H1 (cell line): ENCODE measurements at regions not wholly inside any gene's neighbourhood (a gene's known extent, or its start where the extent isn't known, plus 50 kb on each side); places are given as distances from the start of the nearest gene placed in this dataset.

Experiments used
- CTCF ChIA-PET: fragments of 300-600 bp; sonication (Branson Sonifier 250); formaldehyde crosslinking; loops from one replicate; lab custom pipeline; 2021; ENCODE audit not compliant: partially characterized antibody; lab: Charles Lee
- POLR2A ChIA-PET: fragments of 300-600 bp; sonication (Branson Sonifier 250); formaldehyde crosslinking; loops from one replicate; lab custom pipeline; 2021; ENCODE audit warnings: inconsistent platforms; ENCODE audit not compliant: partially characterized antibody; lab: Charles Lee
- DNase-seq, 2 experiments: peaks; one replicate each; pipeline versions ENCODE4 v3.0.0 to v3.0.0-alpha.2; 2010 to 2022; ENCODE audit warnings: low spot score in 2 of 2, low read depth in 1 of 2, mixed read lengths in 1 of 2
- FAIRE-seq: peaks from 2 replicates; lab custom pipeline; 2011; peaks lifted over from hg19 to GRCh38; lab: Jason Lieb, UNC
- H2AFZ ChIP-seq: 2 replicates; pipeline ENCODE4 v1.8.1; 2012; ENCODE audit warnings: low read length, inconsistent platforms
- H2AK5ac ChIP-seq: 2 replicates; pipeline ENCODE4 v1.6.1; 2013; ENCODE audit warnings: low read depth, low read length
- H2BK120ac ChIP-seq: replicated peaks from 2 replicates; pipeline ENCODE3; 2013; ENCODE audit warnings: low read depth, low read length, inconsistent platforms
- H2BK12ac ChIP-seq: 2 replicates; pipeline ENCODE4 v1.6.1; 2013; ENCODE audit warnings: low read depth, low read length
- H2BK15ac ChIP-seq: 2 replicates; pipeline ENCODE4 v1.6.1; 2013; ENCODE audit warnings: low read length
- H2BK20ac ChIP-seq: 2 replicates; pipeline ENCODE4 v1.6.1; 2013; ENCODE audit warnings: low read length
- H2BK5ac ChIP-seq: 2 replicates; pipeline ENCODE4 v1.6.1; 2013; ENCODE audit warnings: low read depth, low read length
- H3K14ac ChIP-seq: 2 replicates; pipeline ENCODE4 v1.6.1; 2013; ENCODE audit warnings: inconsistent platforms; ENCODE audit not compliant: insufficient read length
- H3K18ac ChIP-seq: 2 replicates; pipeline ENCODE4 v1.6.1; 2013; ENCODE audit warnings: low read length; ENCODE audit errors: extremely low read depth
- H3K23ac ChIP-seq: 2 replicates; pipeline ENCODE4 v1.6.1; 2013; ENCODE audit warnings: inconsistent platforms; ENCODE audit not compliant: insufficient read length
- H3K23me2 ChIP-seq: 2 replicates; pipeline ENCODE4 v1.6.1; 2013; ENCODE audit warnings: low read depth, low read length
- H3K27ac ChIP-seq: 2 replicates; pipeline ENCODE4 v1.6.1; 2011; ENCODE audit warnings: low read depth, low read length, inconsistent platforms
- H3K27me3 ChIP-seq, 4 experiments: replicated peaks in 1 of 4; 1 replicate in 1 of 4; 2 replicates in 3 of 4; pipeline versions ENCODE4 v1.6.1 to v1.8.1; 2011 to 2013; ENCODE audit warnings: low read length in 3 of 4, mild to moderate bottlenecking in 3 of 4, inconsistent platforms in 2 of 4, mixed read lengths in 2 of 4, moderate library complexity in 1 of 4; ENCODE audit not compliant: control insufficient read depth in 3 of 4, insufficient read depth in 3 of 4; ENCODE audit errors: extremely low read depth in 1 of 4
- H3K36me3 ChIP-seq, 4 experiments: 2 replicates each; pipeline versions ENCODE4 v1.6.1 to v1.8.1; 2011 to 2013; ENCODE audit warnings: mild to moderate bottlenecking in 4 of 4, low read length in 3 of 4, moderate library complexity in 2 of 4, control low read depth in 1 of 4, inconsistent platforms in 1 of 4; ENCODE audit not compliant: insufficient read depth in 4 of 4, control insufficient read depth in 2 of 4
- H3K4ac ChIP-seq: replicated peaks from 2 replicates; pipeline ENCODE3; 2013; ENCODE audit warnings: low read length, low read depth, mixed read lengths, inconsistent platforms; ENCODE audit not compliant: insufficient read length
- H3K4me1 ChIP-seq, 4 experiments: replicated peaks in 1 of 4; 1 replicate in 1 of 4; 2 replicates in 3 of 4; pipeline versions ENCODE4 v1.6.1 to v1.8.1; 2011 to 2013; ENCODE audit warnings: low read length in 3 of 4, inconsistent platforms in 2 of 4, mixed read lengths in 1 of 4; ENCODE audit not compliant: insufficient read depth in 4 of 4, control insufficient read depth in 3 of 4
- H3K4me2 ChIP-seq, 2 experiments: 2 replicates each; pipeline versions ENCODE4 v1.6.1 to v1.8.1; 2011 to 2013; ENCODE audit warnings: low read depth in 2 of 2, low read length in 2 of 2, control low read depth in 1 of 2, inconsistent platforms in 1 of 2, mild to moderate bottlenecking in 1 of 2; ENCODE audit not compliant: insufficient read depth in 1 of 2
- H3K4me3 ChIP-seq, 4 experiments: fragments of 200-600, 300-600 bp in 1 of 4; sonication (generic), shearing (Covaris generic), sonication (Bioruptor Twin) in 1 of 4; 2 replicates each; pipeline versions ENCODE4 v1.5.1 to v1.8.1; 2011 to 2016; ENCODE audit warnings: low read length in 4 of 4, low read depth in 3 of 4, control low read depth in 2 of 4, inconsistent platforms in 2 of 4, mild to moderate bottlenecking in 2 of 4, mixed read lengths in 1 of 4, moderate library complexity in 1 of 4; ENCODE audit not compliant: insufficient read depth in 2 of 4; ENCODE audit errors: extremely low read depth in 1 of 4
- H3K56ac ChIP-seq: replicated peaks from 2 replicates; pipeline ENCODE3; 2013; ENCODE audit warnings: low read depth, mild to moderate bottlenecking, mixed read lengths, low read length, inconsistent platforms; ENCODE audit not compliant: insufficient read length
- H3K79me1 ChIP-seq: 2 replicates; pipeline ENCODE4 v1.6.1; 2013; ENCODE audit warnings: low read depth, low read length, control low read depth
- H3K79me2 ChIP-seq, 2 experiments: 2 replicates each; pipeline versions ENCODE4 v1.6.1 to v1.8.1; 2012 to 2013; ENCODE audit warnings: low read length in 2 of 2, mild to moderate bottlenecking in 2 of 2, inconsistent platforms in 1 of 2; ENCODE audit not compliant: insufficient read depth in 2 of 2, control insufficient read depth in 1 of 2
- H3K9ac ChIP-seq, 4 experiments: replicated peaks in 1 of 4; 1 replicate in 1 of 4; 2 replicates in 3 of 4; pipeline versions ENCODE4 v1.6.1 to v1.8.1; 2011 to 2013; ENCODE audit warnings: low read depth in 3 of 4, low read length in 3 of 4, control low read depth in 2 of 4, mild to moderate bottlenecking in 2 of 4, moderate library complexity in 2 of 4, inconsistent platforms in 1 of 4; ENCODE audit errors: extremely low read depth in 1 of 4
- H3K9me3 ChIP-seq, 2 experiments: 2 replicates each; pipeline versions ENCODE4 v1.6.1 to v1.8.1; 2012 to 2013; ENCODE audit warnings: mild to moderate bottlenecking in 2 of 2, moderate library complexity in 2 of 2, control low read depth in 1 of 2, inconsistent platforms in 1 of 2, low read depth in 1 of 2, low read length in 1 of 2, mixed read lengths in 1 of 2; ENCODE audit not compliant: insufficient read depth in 2 of 2
- H4K20me1 ChIP-seq, 2 experiments: replicated peaks in 1 of 2; 2 replicates each; pipeline versions ENCODE3 to v1.8.1; 2011 to 2013; ENCODE audit warnings: inconsistent platforms in 2 of 2, low read length in 2 of 2, mild to moderate bottlenecking in 1 of 2; ENCODE audit not compliant: insufficient read depth in 2 of 2, control insufficient read depth in 1 of 2
- H4K5ac ChIP-seq: 2 replicates; pipeline ENCODE4 v1.6.1; 2013; ENCODE audit warnings: low read length, low read depth, mixed read lengths, inconsistent platforms; ENCODE audit not compliant: insufficient read length
- H4K8ac ChIP-seq: 2 replicates; pipeline ENCODE4 v1.8.0; 2013; ENCODE audit warnings: mild to moderate bottlenecking, moderate library complexity, low read length, inconsistent platforms; ENCODE audit not compliant: insufficient read depth; ENCODE audit errors: extremely low read depth
- H4K91ac ChIP-seq: replicated peaks from 2 replicates; pipeline ENCODE3; 2013; ENCODE audit warnings: low read length, mixed read lengths, inconsistent platforms; ENCODE audit not compliant: insufficient read length
- ATF3 ChIP-seq: IDR thresholded peaks from 2 replicates; pipeline ENCODE4 v1.6.1; 2011; ENCODE audit warnings: low read depth, mild to moderate bottlenecking, low read length; ENCODE audit not compliant: insufficient read depth
- CHD1 ChIP-seq: IDR thresholded peaks from 2 replicates; pipeline ENCODE4 v1.6.1; 2012; ENCODE audit warnings: low read depth, low read length, improper control_type of control experiment
- CTBP2 ChIP-seq: IDR thresholded peaks from 2 replicates; pipeline ENCODE4 v1.7.0; 2011; ENCODE audit warnings: borderline replicate concordance, mild to moderate bottlenecking, moderate library complexity, mixed read lengths, low read length; ENCODE audit not compliant: insufficient read depth, insufficient read length
- HDAC6 ChIP-seq: IDR thresholded peaks from one replicate; pipeline ENCODE4 v1.7.1; 2012; ENCODE audit warnings: low read depth, mild to moderate bottlenecking, inconsistent platforms, low read length, moderate library complexity
- RAD21 ChIP-seq, 2 experiments: IDR thresholded peaks in 1 of 2; conservative IDR thresholded peaks in 1 of 2; 2 replicates each; pipeline ENCODE4 v1.6.1; 2011; ENCODE audit warnings: low read depth in 2 of 2, low read length in 2 of 2, improper control_type of control experiment in 1 of 2, inconsistent platforms in 1 of 2, mild to moderate bottlenecking in 1 of 2, moderate library complexity in 1 of 2
- WGBS, 2 experiments: shearing (Covaris generic) in 1 of 2; methylation state at CpG; one replicate each; pipeline versions ENCODE4 v1.1.6 to v1.1.7; 2013 to 2015; ENCODE audit warnings: low lambda C conversion rate in 2 of 2, mixed read lengths in 2 of 2, inconsistent platforms in 1 of 2, low coverage in 1 of 2, missing lambda C conversion rate in 1 of 2; ENCODE audit not compliant: insufficient replicate concordance in 2 of 2, insufficient coverage in 1 of 2, insufficient read length in 1 of 2; ENCODE audit errors: extremely low coverage in 1 of 2, missing lambda C conversion rate in 1 of 2; 5-methylcytosine and 5-hydroxymethylcytosine counted together
- TF ChIP-seq, protein P1 (sequence below): IDR thresholded peaks from 2 replicates; pipeline ENCODE4 v1.6.1; 2012; ENCODE audit warnings: inconsistent platforms

DNA sequence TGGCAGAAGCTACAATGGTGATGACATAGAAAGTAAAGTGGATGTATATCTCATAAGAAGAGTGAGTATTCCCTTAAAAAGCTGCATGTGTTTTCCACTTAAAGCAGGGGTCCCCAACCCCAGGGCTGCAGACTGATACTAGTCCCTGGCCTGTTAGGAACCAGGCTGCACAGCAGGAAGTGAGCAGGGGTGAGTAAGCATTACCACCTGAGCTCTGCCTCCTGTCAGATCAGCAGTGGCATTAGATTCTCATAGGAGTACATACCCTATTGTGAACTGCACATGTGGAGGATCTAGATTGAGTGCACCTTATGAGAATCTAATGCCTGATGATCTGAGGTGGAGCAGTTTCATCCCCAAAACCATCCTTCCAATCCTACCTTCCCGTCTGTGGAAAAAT is 126.1 kb upstream of the CMC1 start:
- no peak overlapping the region for H2BK12ac ChIP-seq
- H3K4me3 ChIP-seq: no peak overlapping the region
- H4K20me1 ChIP-seq: no peaks in the 10 kb centered on the region
- POLR2A ChIA-PET: no interaction called here
- H3K18ac ChIP-seq: no peak overlapping the region
- FAIRE-seq (no peak), DNase-seq (no peak)
- no peak overlapping the region; the same call in 1 of the 2 replicates for H2BK15ac ChIP-seq
- H3K79me2 ChIP-seq: no peaks in the 10 kb centered on the region
- H4K91ac ChIP-seq: no peak overlapping the region
- peaks cover 7% of the 10 kb centered on the region in 2 experiments; a peak in 2 of 4 replicates for H3K9me3 ChIP-seq
- TF ChIP-seq RAD21 (IDR thresholded peaks at IDR 0.05 in 1 of 2, conservative IDR thresholded peaks at IDR 0.05 in 1 of 2; ENCODE audit: low read depth in 2 of 2, low read length in 2 of 2) (no peak), CHD1 (no peak), ATF3 (no peak), HDAC6 (no peak), CTBP2 (no peak)
- TF ChIP-seq, protein P1, sequence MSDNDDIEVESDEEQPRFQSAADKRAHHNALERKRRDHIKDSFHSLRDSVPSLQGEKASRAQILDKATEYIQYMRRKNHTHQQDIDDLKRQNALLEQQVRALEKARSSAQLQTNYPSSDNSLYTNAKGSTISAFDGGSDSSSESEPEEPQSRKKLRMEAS: no peak
- peaks cover 0 to 5% (median 3%) of the 10 kb centered on the region in 4 experiments; a peak in 5 of 7 replicates for H3K4me1 ChIP-seq
- H3K4ac ChIP-seq: no peak overlapping the region
- H4K5ac ChIP-seq: no peak overlapping the region
- no peak overlapping the region for H3K4me2 ChIP-seq
- H3K9ac ChIP-seq: no peak overlapping the region
- H3K27ac ChIP-seq: no peak overlapping the region
- 94% methylated on average over 1 of the region's 1 CpG; no CpG with 5 or more reads in 1 of the 2 experiments for WGBS, 2 experiments
- no peak overlapping the region for H2BK5ac ChIP-seq
- no peak overlapping the region for H3K23ac ChIP-seq
- H2AK5ac ChIP-seq: no peak overlapping the region
- H3K36me3 ChIP-seq: no peaks in the 10 kb centered on the region
- H4K8ac ChIP-seq: no peak overlapping the region
- H2BK120ac ChIP-seq: no peak overlapping the region
- no peak overlapping the region for H2AFZ ChIP-seq
- H2BK20ac ChIP-seq: no peak overlapping the region
- H3K56ac ChIP-seq: no peak overlapping the region
- no peak overlapping the region for H3K14ac ChIP-seq
- CTCF ChIA-PET: interaction anchor here (0.9 kb wide), 1 partner anchor 172 kb away, joined by 3 read pairs; no protein-coding TSS in a partner anchor
- no peaks in the 10 kb centered on the region for H3K23me2 ChIP-seq
- H3K27me3 ChIP-seq: no peaks in the 10 kb centered on the region
- no peaks in the 10 kb centered on the region for H3K79me1 ChIP-seq
